T-cell (primary cell): ENCODE measurements at regions not wholly inside any gene's neighbourhood (a gene's known extent, or its start where the extent isn't known, plus 50 kb on each side); places are given as distances from the start of the nearest gene placed in this dataset.

Source experiments
- ATAC-seq, 4 experiments: fragments of 200-7000 bp in 3 of 4; fragments of 150-1000 bp in 1 of 4; cut with Tn5 transposase; replicated peaks in 1 of 4; 1 replicate in 3 of 4; 2 replicates in 1 of 4; pipeline ENCODE4 v1.10.0; 2021; ENCODE audit warnings: moderate library complexity in 3 of 4, mild to moderate bottlenecking in 2 of 4, moderate number of reproducible peaks in 1 of 4
- CTCF ChIA-PET, 2 donors: fragments of 300-600 bp; sonication (Branson Sonifier 250); formaldehyde crosslinking; loops; one replicate each; lab custom pipeline; 2022; ENCODE audit warnings: antibody characterized with exemption in 2 of 2; lab: Charles Lee
- POLR2A ChIA-PET, 2 donors: fragments of 300-600 bp; sonication (Branson Sonifier 250); formaldehyde crosslinking; loops; one replicate each; lab custom pipeline; 2022; ENCODE audit warnings: antibody characterized with exemption in 2 of 2; lab: Charles Lee
- DNase-seq, 35 experiments: peaks; one replicate each; pipeline versions ENCODE4 v3.0.0 to v3.0.0-alpha.2; 2013 to 2023
- H3K27ac ChIP-seq: one replicate; pipeline ENCODE4 v1.5.1; 2013; ENCODE audit warnings: low read length
- H3K27me3 ChIP-seq, 2 experiments: replicated peaks in 1 of 2; 1 replicate in 1 of 2; 2 replicates in 1 of 2; pipeline versions ENCODE4 v1.6.1 to v1.7.0; 2013; ENCODE audit warnings: low read length in 1 of 2, mixed read lengths in 1 of 2; ENCODE audit not compliant: control insufficient read depth in 2 of 2, insufficient read depth in 2 of 2; ENCODE audit errors: extremely low read depth in 1 of 2
- H3K36me3 ChIP-seq, 2 donors: 1 replicate in 1 of 2; 2 replicates in 1 of 2; pipeline versions ENCODE4 v1.6.1 to v1.7.0; 2013; ENCODE audit warnings: low read length in 1 of 2; ENCODE audit not compliant: control insufficient read depth in 2 of 2, insufficient read depth in 1 of 2; ENCODE audit errors: extremely low read depth in 1 of 2
- H3K4me1 ChIP-seq, 2 experiments: 1 replicate in 1 of 2; 2 replicates in 1 of 2; pipeline versions ENCODE4 v1.6.1 to v1.7.0; 2013; ENCODE audit warnings: low read length in 2 of 2, mixed read lengths in 1 of 2; ENCODE audit not compliant: insufficient read depth in 2 of 2, control insufficient read depth in 1 of 2; ENCODE audit errors: extremely low read depth in 1 of 2
- H3K4me3 ChIP-seq, 2 donors: 1 replicate in 1 of 2; 2 replicates in 1 of 2; pipeline versions ENCODE4 v1.5.1 to v1.7.0; 2013; ENCODE audit warnings: mild to moderate bottlenecking in 2 of 2, low read length in 1 of 2, moderate library complexity in 1 of 2; ENCODE audit not compliant: control insufficient read depth in 1 of 2; ENCODE audit errors: extremely low read depth in 1 of 2
- H3K9me3 ChIP-seq: 2 replicates; pipeline ENCODE4 v1.7.0; 2013
- H3K27ac Mint-ChIP-seq, 2 donors: one replicate each; pipeline ENCODE4 v1.8.0; 2020 to 2021; ENCODE audit warnings: mild to moderate bottlenecking in 2 of 2, mixed read lengths in 2 of 2
- H3K27me3 Mint-ChIP-seq, 2 donors: one replicate each; pipeline ENCODE4 v1.8.0; 2021 to 2022; ENCODE audit warnings: mixed read lengths in 2 of 2
- H3K36me3 Mint-ChIP-seq: one replicate; pipeline ENCODE4 v1.8.0; 2021; ENCODE audit warnings: mixed read lengths
- H3K4me1 Mint-ChIP-seq, 3 donors: one replicate each; pipeline ENCODE4 v1.8.0; 2020 to 2022; ENCODE audit warnings: mixed read lengths in 3 of 3, mild to moderate bottlenecking in 1 of 3
- H3K4me3 Mint-ChIP-seq, 3 donors: one replicate each; pipeline ENCODE4 v1.8.0; 2020 to 2022; ENCODE audit warnings: mild to moderate bottlenecking in 3 of 3, mixed read lengths in 3 of 3, moderate library complexity in 3 of 3
- H3K9me3 Mint-ChIP-seq, 3 donors: one replicate each; pipeline ENCODE4 v1.8.0; 2020 to 2022; ENCODE audit warnings: mixed read lengths in 3 of 3
- WGBS: methylation state at CpG from one replicate; pipeline ENCODE4 v1.1.5; 2013; ENCODE audit warnings: missing lambda C conversion rate; ENCODE audit not compliant: insufficient coverage; 5-methylcytosine and 5-hydroxymethylcytosine counted together

GRCh38 chr15:95975212-95975611 lies 355.3 kb upstream of the NR2F2 start:
- Histone ChIP-seq H3K27ac (no peak overlapping the region), H3K27me3 (peaks cover 0 to 2% of the 10 kb centered on the region in 2 experiments), H3K9me3 (no peaks in the 10 kb centered on the region), H3K4me1 (no peaks in the 10 kb centered on the region), H3K4me3 (no peak overlapping the region), H3K36me3 (no peaks in the 10 kb centered on the region)
- Mint-ChIP-seq H3K27ac (no peak overlapping the region), H3K4me3 (no peak overlapping the region), H3K9me3 (peaks cover 0 to 4% (median 0%) of the 10 kb centered on the region in 3 donors), H3K36me3 (no peaks in the 10 kb centered on the region), H3K4me1 (no peaks in the 10 kb centered on the region), H3K27me3 (peaks cover 3 to 14% of the 10 kb centered on the region in 2 donors)
- CTCF ChIA-PET = no interaction called here
- no CpG with 5 or more reads among the region's 4 CpGs for WGBS
- POLR2A ChIA-PET = no interaction called here
- no peak for ATAC-seq
- no peak for DNase-seq

GRCh38 chr15:95979286-95979685 lies 351.2 kb upstream of the NR2F2 start:
- ChIA-PET CTCF (no interaction called here), POLR2A (no interaction called here)
- Mint-ChIP-seq H3K27ac (no peak overlapping the region), H3K4me1 (no peaks in the 10 kb centered on the region), H3K36me3 (no peaks in the 10 kb centered on the region), H3K9me3 (peaks cover 0 to 4% (median 0%) of the 10 kb centered on the region in 3 donors), H3K27me3 (peaks cover 1 to 27% of the 10 kb centered on the region in 2 donors), H3K4me3 (no peak overlapping the region)
- Histone ChIP-seq H3K27ac (no peak overlapping the region), H3K9me3 (no peaks in the 10 kb centered on the region), H3K4me1 (no peaks in the 10 kb centered on the region), H3K27me3 (no peaks in the 10 kb centered on the region), H3K36me3 (no peaks in the 10 kb centered on the region), H3K4me3 (no peak overlapping the region)
- ATAC-seq (no peak), DNase-seq (no peak)
- 100% methylated on average over 1 of the region's 3 CpGs for WGBS

- H3K36me3 ChIP-seq = no peaks in the 10 kb centered on the region
- no CpG with 5 or more reads among the region's 6 CpGs for WGBS
- H3K4me1 ChIP-seq = no peaks in the 10 kb centered on the region
- Mint-ChIP-seq H3K4me1 (no peaks in the 10 kb centered on the region), H3K27ac (no peak overlapping the region), H3K27me3 (peaks cover 1 to 28% of the 10 kb centered on the region in 2 donors), H3K9me3 (no peaks in the 10 kb centered on the region), H3K36me3 (no peaks in the 10 kb centered on the region), H3K4me3 (no peak overlapping the region)
- no peak for DNase-seq
- CTCF ChIA-PET = no interaction called here
- POLR2A ChIA-PET = no interaction called here
- H3K9me3 ChIP-seq = no peaks in the 10 kb centered on the region
- H3K27me3 ChIP-seq = no peaks in the 10 kb centered on the region
- no peak overlapping the region for H3K4me3 ChIP-seq
- no peak overlapping the region for H3K27ac ChIP-seq
- no peak for ATAC-seq
Measured at GRCh38 chr15:95981209-95981608, 349.3 kb upstream of the NR2F2 start.

- Histone ChIP-seq H3K4me3 (no peak overlapping the region), H3K36me3 (no peaks in the 10 kb centered on the region), H3K4me1 (no peaks in the 10 kb centered on the region), H3K27ac (no peak overlapping the region), H3K27me3 (peaks cover 0 to 3% of the 10 kb centered on the region in 2 experiments), H3K9me3 (no peaks in the 10 kb centered on the region)
- Mint-ChIP-seq H3K27ac (no peak overlapping the region), H3K4me3 (no peak overlapping the region), H3K9me3 (no peaks in the 10 kb centered on the region), H3K4me1 (peaks cover 0 to 9% (median 6%) of the 10 kb centered on the region in 3 donors), H3K36me3 (no peaks in the 10 kb centered on the region), H3K27me3 (peaks cover 17 to 41% of the 10 kb centered on the region in 2 donors)
- POLR2A ChIA-PET = interaction anchor here in 1 of 2 donors (0.6 kb wide), 1 partner anchor 16 kb away, joined by 3 read pairs; no protein-coding TSS in a partner anchor
- 60% methylated on average over 2 of the region's 4 CpGs for WGBS
- CTCF ChIA-PET = no interaction called here
- DNase-seq (no peak), ATAC-seq (no peak)
Measured at GRCh38 chr15:95987299-95987698, 343.2 kb upstream of the NR2F2 start.

GRCh38 chr15:95987886-95988573 lies 342.5 kb upstream of the NR2F2 start:
- H3K36me3 Mint-ChIP-seq = no peaks in the 10 kb centered on the region
- H3K4me1 ChIP-seq = no peaks in the 10 kb centered on the region
- ATAC-seq (no peak), DNase-seq (no peak)
- H3K4me3 ChIP-seq = no peak overlapping the region
- no peak overlapping the region for H3K4me3 Mint-ChIP-seq
- 63% methylated on average over 2 of the region's 3 CpGs for WGBS
- peaks cover 0 to 3% of the 10 kb centered on the region in 2 experiments for H3K27me3 ChIP-seq
- no peaks in the 10 kb centered on the region for H3K9me3 Mint-ChIP-seq
- ChIA-PET POLR2A (no interaction called here), CTCF (no interaction called here)
- H3K27ac ChIP-seq = no peak overlapping the region
- peaks cover 16 to 35% of the 10 kb centered on the region in 2 donors for H3K27me3 Mint-ChIP-seq
- H3K4me1 Mint-ChIP-seq = peaks cover 0 to 9% (median 6%) of the 10 kb centered on the region in 3 donors
- no peak overlapping the region for H3K27ac Mint-ChIP-seq
- no peaks in the 10 kb centered on the region for H3K9me3 ChIP-seq
- H3K36me3 ChIP-seq = no peaks in the 10 kb centered on the region

GRCh38 chr15:95988574-95988887 lies 342.0 kb upstream of the NR2F2 start:
- 100% methylated on average over 1 of the region's 4 CpGs for WGBS
- no peak overlapping the region for H3K4me3 ChIP-seq
- H3K36me3 Mint-ChIP-seq = no peaks in the 10 kb centered on the region
- H3K9me3 ChIP-seq = no peaks in the 10 kb centered on the region
- no peak for DNase-seq
- no peak overlapping the region for H3K27ac ChIP-seq
- no peaks in the 10 kb centered on the region for H3K9me3 Mint-ChIP-seq
- H3K27me3 Mint-ChIP-seq = peaks cover 16 to 30% of the 10 kb centered on the region in 2 donors
- H3K36me3 ChIP-seq = no peaks in the 10 kb centered on the region
- no peak overlapping the region for H3K4me3 Mint-ChIP-seq
- peaks cover 0 to 9% (median 6%) of the 10 kb centered on the region in 3 donors for H3K4me1 Mint-ChIP-seq
- ChIA-PET CTCF (no interaction called here), POLR2A (no interaction called here)
- no peak overlapping the region for H3K27ac Mint-ChIP-seq
- no peaks in the 10 kb centered on the region for H3K4me1 ChIP-seq
- H3K27me3 ChIP-seq = peaks cover 0 to 3% of the 10 kb centered on the region in 2 experiments
- ATAC-seq = no peak
